Neuronal stem cell (in vitro differentiated cells): ENCODE measurements at regions not wholly inside any gene's neighbourhood (a gene's known extent, or its start where the extent isn't known, plus 50 kb on each side); places are given as distances from the start of the nearest gene placed in this dataset.

Source experiments
- DNase-seq: peaks from one replicate; pipeline ENCODE4 v3.0.0-alpha.2; 2013; ENCODE audit warnings: low spot score
- H2AFZ ChIP-seq: one replicate; pipeline ENCODE4 v1.6.1; 2013; ENCODE audit warnings: mild to moderate bottlenecking, low read length, inconsistent platforms
- H2AK5ac ChIP-seq: 2 replicates; pipeline ENCODE4 v1.6.1; 2013; ENCODE audit warnings: low read depth, mild to moderate bottlenecking, inconsistent platforms, low read length, moderate library complexity, mixed read lengths
- H2BK120ac ChIP-seq: 2 replicates; pipeline ENCODE4 v1.6.1; 2013; ENCODE audit warnings: low read depth, mild to moderate bottlenecking, inconsistent platforms, low read length, moderate library complexity, mixed read lengths
- H2BK12ac ChIP-seq: one replicate; pipeline ENCODE4 v1.6.1; 2013; ENCODE audit warnings: low read length, inconsistent platforms
- H2BK15ac ChIP-seq: 2 replicates; pipeline ENCODE4 v1.6.1; 2013; ENCODE audit warnings: mild to moderate bottlenecking, low read length, inconsistent platforms, mixed read lengths
- H2BK5ac ChIP-seq: one replicate; pipeline ENCODE4 v1.6.1; 2013; ENCODE audit warnings: inconsistent platforms, mild to moderate bottlenecking, low read length, moderate library complexity
- H3K14ac ChIP-seq: one replicate; pipeline ENCODE4 v1.6.1; 2013; ENCODE audit warnings: low read length, inconsistent platforms
- H3K18ac ChIP-seq: 2 replicates; pipeline ENCODE4 v1.6.1; 2013; ENCODE audit warnings: low read length, inconsistent platforms
- H3K23ac ChIP-seq: 2 replicates; pipeline ENCODE4 v1.6.1; 2013; ENCODE audit warnings: low read depth, mild to moderate bottlenecking, mixed read lengths, low read length, inconsistent platforms; ENCODE audit not compliant: poor library complexity
- H3K27ac ChIP-seq: replicated peaks from 3 replicates; pipeline ENCODE4 v1.5.1; 2013; ENCODE audit warnings: low read length, inconsistent platforms
- H3K27me3 ChIP-seq, 3 experiments: 2 replicates each; pipeline ENCODE4 v1.6.1; 2013; ENCODE audit warnings: low read length in 3 of 3, mild to moderate bottlenecking in 2 of 3, inconsistent platforms in 1 of 3, low read depth in 1 of 3, mixed read lengths in 1 of 3, moderate library complexity in 1 of 3; ENCODE audit not compliant: control insufficient read depth in 3 of 3, insufficient read depth in 3 of 3
- H3K36me3 ChIP-seq, 2 donors: replicated peaks in 1 of 2; 2 replicates each; pipeline ENCODE4 v1.6.1; 2013; ENCODE audit warnings: low read length in 2 of 2; ENCODE audit not compliant: control insufficient read depth in 2 of 2, insufficient read depth in 2 of 2
- H3K4ac ChIP-seq: 2 replicates; pipeline ENCODE4 v1.6.1; 2013; ENCODE audit warnings: inconsistent platforms, mild to moderate bottlenecking, low read length, moderate library complexity
- H3K4me1 ChIP-seq, 2 donors: 1 replicate in 1 of 2; 2 replicates in 1 of 2; pipeline ENCODE4 v1.6.1; 2013; ENCODE audit warnings: low read length in 2 of 2, low read depth in 1 of 2; ENCODE audit not compliant: control insufficient read depth in 2 of 2, insufficient read depth in 1 of 2
- H3K4me2 ChIP-seq: one replicate; pipeline ENCODE4 v1.6.1; 2013; ENCODE audit warnings: mild to moderate bottlenecking, low read length, inconsistent platforms; ENCODE audit not compliant: insufficient read depth, poor library complexity, severe bottlenecking
- H3K4me3 ChIP-seq, 2 donors: 2 replicates each; pipeline ENCODE4 v1.5.1; 2013; ENCODE audit warnings: low read length in 2 of 2, mild to moderate bottlenecking in 2 of 2, inconsistent platforms in 1 of 2, moderate library complexity in 1 of 2
- H3K79me1 ChIP-seq: one replicate; pipeline ENCODE4 v1.6.1; 2013; ENCODE audit warnings: low read depth, mild to moderate bottlenecking, inconsistent platforms, low read length, moderate library complexity
- H3K9ac ChIP-seq: one replicate; pipeline ENCODE4 v1.6.1; 2013; ENCODE audit warnings: mild to moderate bottlenecking, low read depth, low read length, inconsistent platforms; ENCODE audit not compliant: poor library complexity
- H3K9me3 ChIP-seq, 2 donors: replicated peaks in 1 of 2; 2 replicates each; pipeline versions ENCODE3 to v1.6.1; 2013; ENCODE audit warnings: low read length in 2 of 2, mild to moderate bottlenecking in 2 of 2, inconsistent platforms in 1 of 2, low read depth in 1 of 2, mixed read lengths in 1 of 2, moderate library complexity in 1 of 2; ENCODE audit not compliant: control insufficient read depth in 2 of 2, insufficient read depth in 1 of 2
- H4K8ac ChIP-seq: one replicate; pipeline ENCODE4 v1.6.1; 2013; ENCODE audit warnings: low read depth, mild to moderate bottlenecking, inconsistent platforms, low read length, moderate library complexity
- H4K91ac ChIP-seq: one replicate; pipeline ENCODE4 v1.6.1; 2013; ENCODE audit warnings: low read length, low read depth, mild to moderate bottlenecking, inconsistent platforms; ENCODE audit not compliant: poor library complexity
- WGBS, 2 donors: extraction: QIAGEN DNeasy Blood & Tissue Kit; methylation state at CpG; one replicate each; pipeline ENCODE4 v1.1.7; 2013; ENCODE audit warnings: missing lambda C conversion rate in 2 of 2, mixed read lengths in 1 of 2; ENCODE audit not compliant: insufficient read length in 2 of 2, insufficient replicate concordance in 1 of 2; ENCODE audit errors: extremely low coverage in 2 of 2; 5-methylcytosine and 5-hydroxymethylcytosine counted together

GRCh38 chr11:127888386-127888785 lies 699.0 kb downstream of the ETS1 start:
- no peak overlapping the region for H3K9ac ChIP-seq
- peaks cover 2 to 12% of the 10 kb centered on the region in 2 donors for H3K9me3 ChIP-seq
- H2BK12ac ChIP-seq, result no peak overlapping the region
- no peaks in the 10 kb centered on the region for H3K4me1 ChIP-seq
- no peaks in the 10 kb centered on the region for H3K27me3 ChIP-seq
- no peak overlapping the region for H2BK15ac ChIP-seq
- no peak for DNase-seq
- no peak overlapping the region for H4K91ac ChIP-seq
- H3K27ac ChIP-seq, result no peak overlapping the region
- H3K36me3 ChIP-seq, result no peaks in the 10 kb centered on the region
- no peak overlapping the region for H2AK5ac ChIP-seq
- no peak overlapping the region for H4K8ac ChIP-seq
- no peak overlapping the region for H3K4me2 ChIP-seq
- no peak overlapping the region for H3K18ac ChIP-seq
- H2AFZ ChIP-seq, result no peak overlapping the region
- no peak overlapping the region for H3K14ac ChIP-seq
- H3K23ac ChIP-seq, result no peak overlapping the region
- H2BK5ac ChIP-seq, result no peak overlapping the region
- no peak overlapping the region for H3K4me3 ChIP-seq
- no peak overlapping the region for H3K4ac ChIP-seq
- no peak overlapping the region for H2BK120ac ChIP-seq
- H3K79me1 ChIP-seq, result no peaks in the 10 kb centered on the region

- Histone ChIP-seq H3K23ac (no peak overlapping the region), H2BK5ac (no peak overlapping the region), H3K14ac (no peak overlapping the region), H4K91ac (no peak overlapping the region), H3K27me3 (no peaks in the 10 kb centered on the region), H3K4me1 (no peaks in the 10 kb centered on the region), H2BK12ac (no peak overlapping the region), H3K27ac (no peak overlapping the region), H3K4me2 (no peak overlapping the region), H2AK5ac (no peak overlapping the region), H4K8ac (no peak overlapping the region), H3K36me3 (no peaks in the 10 kb centered on the region), H2AFZ (no peak overlapping the region), H3K9me3 (no peaks in the 10 kb centered on the region), H3K4me3 (no peak overlapping the region), H3K9ac (no peak overlapping the region), H3K79me1 (no peaks in the 10 kb centered on the region), H2BK15ac (no peak overlapping the region), H2BK120ac (no peak overlapping the region), H3K4ac (no peak overlapping the region), H3K18ac (no peak overlapping the region)
- no peak for DNase-seq
- WGBS, 2 donors, result no CpG with 5 or more reads among the region's 2 CpGs
These were observed 712.2 kb downstream of the ETS1 start for GRCh38 chr11:127875131-127875530.

- H3K27ac ChIP-seq, result no peak overlapping the region
- no peak overlapping the region for H3K14ac ChIP-seq
- H2AK5ac ChIP-seq, result no peak overlapping the region
- no peaks in the 10 kb centered on the region for H3K4me1 ChIP-seq
- H2BK12ac ChIP-seq, result no peak overlapping the region
- H3K9me3 ChIP-seq, result no peaks in the 10 kb centered on the region
- H3K79me1 ChIP-seq, result no peaks in the 10 kb centered on the region
- no peak overlapping the region for H3K9ac ChIP-seq
- no peak overlapping the region for H4K91ac ChIP-seq
- H3K27me3 ChIP-seq, result no peaks in the 10 kb centered on the region
- H4K8ac ChIP-seq, result no peak overlapping the region
- no peak overlapping the region for H3K18ac ChIP-seq
- H3K36me3 ChIP-seq, result no peaks in the 10 kb centered on the region
- H3K4ac ChIP-seq, result no peak overlapping the region
- no peak overlapping the region for H2BK120ac ChIP-seq
- no peak overlapping the region for H2AFZ ChIP-seq
- no peak overlapping the region for H2BK5ac ChIP-seq
- H2BK15ac ChIP-seq, result no peak overlapping the region
- no peak for DNase-seq
- H3K23ac ChIP-seq, result no peak overlapping the region
- H3K4me3 ChIP-seq, result no peak overlapping the region
- no peak overlapping the region for H3K4me2 ChIP-seq
These were observed 713.9 kb downstream of the ETS1 start for GRCh38 chr11:127873478-127873877.

GRCh38 chr11:127866109-127866508 lies 721.2 kb downstream of the ETS1 start:
- Histone ChIP-seq H3K79me1 (no peaks in the 10 kb centered on the region), H3K4me2 (no peak overlapping the region), H3K9me3 (no peaks in the 10 kb centered on the region), H3K4me1 (no peaks in the 10 kb centered on the region), H2BK5ac (no peak overlapping the region), H3K23ac (no peak overlapping the region), H3K36me3 (no peaks in the 10 kb centered on the region), H2BK120ac (no peak overlapping the region), H4K91ac (no peak overlapping the region), H2AFZ (no peak overlapping the region), H3K14ac (no peak overlapping the region), H2BK15ac (no peak overlapping the region), H3K9ac (no peak overlapping the region), H3K4ac (no peak overlapping the region), H3K18ac (no peak overlapping the region), H3K27ac (no peak overlapping the region), H2AK5ac (no peak overlapping the region), H3K4me3 (no peak overlapping the region), H3K27me3 (no peaks in the 10 kb centered on the region), H2BK12ac (no peak overlapping the region), H4K8ac (no peak overlapping the region)
- no CpG with 5 or more reads among the region's 1 CpG for WGBS, 2 donors
- DNase-seq, result no peak
